Motor neuron (in vitro differentiated cells): ENCODE measurements at regions not wholly inside any gene's neighbourhood (a gene's known extent, or its start where the extent isn't known, plus 50 kb on each side); places are given as distances from the start of the nearest gene placed in this dataset.
"Not testable (repeated sequence)": the region's sequence is repeated elsewhere in the genome, so short reads cannot be mapped to it uniquely, and the experiment has no call there.

Experiments used
- ATAC-seq, 8 experiments: fragments of 200-7000 bp; cut with Tn5 transposase; replicated peaks in 6 of 8; 2 replicates each; pipeline ENCODE4 v1.8.0; 2021; ENCODE audit warnings: mild to moderate bottlenecking in 8 of 8, moderate library complexity in 8 of 8
- H3K27ac ChIP-seq, 2 donors: fragments of 250-450 bp; sonication (Bioruptor Pico); 2 replicates each; pipeline ENCODE4 v1.9.0; 2021; ENCODE audit warnings: antibody characterized with exemption in 2 of 2, mild to moderate bottlenecking in 2 of 2, moderate library complexity in 1 of 2
- H3K4me1 ChIP-seq, 2 donors: fragments of 250-450 bp; sonication (Bioruptor Pico); replicated peaks in 1 of 2; 2 replicates each; pipeline ENCODE4 v1.6.1; 2021; ENCODE audit warnings: antibody characterized with exemption in 2 of 2, mild to moderate bottlenecking in 2 of 2, moderate library complexity in 1 of 2
- H3K4me3 ChIP-seq, 5 donors: fragments of 250-450 bp; sonication (Bioruptor Pico); 2 replicates each; pipeline ENCODE4 v1.9.0; 2021; ENCODE audit warnings: antibody characterized with exemption in 5 of 5, mild to moderate bottlenecking in 5 of 5, moderate library complexity in 4 of 5
- WGBS, 10 experiments: fragments of 450-650 bp; shearing (Covaris generic); methylation state at CpG; one replicate each; pipeline ENCODE4 v1.0.0; 2022; 5-methylcytosine and 5-hydroxymethylcytosine counted together
- in situ Hi-C, 9 experiments: fragments of 400-800 bp; cut with MboI; loops; one replicate each; pipeline ENCODE4 v1.15.0; 2021; ENCODE audit warnings: low sequenced_read_pairs in 9 of 9, low pct_unique_long_range_greater_than_20kb in 2 of 9; ENCODE audit not compliant: unreplicated experiment in 9 of 9

GRCh38 chr12:42030588-42030987, 114.1 kb downstream of the GXYLT1 start:
- Histone ChIP-seq H3K4me3 (no peak overlapping the region), H3K27ac (no peak overlapping the region), H3K4me1 (no peaks in the 10 kb centered on the region)
- in situ Hi-C loops, result loop anchor here in 1 of 9 experiments (25.0 kb wide), 1 partner anchor 743 kb away; no protein-coding TSS in a partner anchor
- ATAC-seq, result no peak
- WGBS, 10 experiments, result 67 to 100% (median 96%) methylated on average over 1 to 6 of the region's 6 CpGs; no CpG with 5 or more reads in 2 of the 10 experiments

GRCh38 chr12:42027546-42027945, 117.1 kb downstream of the GXYLT1 start:
- peak in 2 of 8 experiments; percentile 33 to 73 for ATAC-seq
- H3K27ac ChIP-seq, result no peak overlapping the region
- peaks cover 0 to 7% of the 10 kb centered on the region in 2 donors for H3K4me1 ChIP-seq
- no peak overlapping the region for H3K4me3 ChIP-seq
- WGBS, 10 experiments, result 36 to 100% (median 81%) methylated on average over 3 to 5 of the region's 5 CpGs; no CpG with 5 or more reads in 2 of the 10 experiments
- in situ Hi-C loops, result loop anchor here in 2 of 9 experiments (10.0 to 25.0 kb wide), 2 partner anchors 740 to 753 kb away; no protein-coding TSS in a partner anchor

- WGBS, 10 experiments, result 0 to 51% (median 28%) methylated on average over 1 to 3 of the region's 3 CpGs; no CpG with 5 or more reads in 2 of the 10 experiments
- no peak for ATAC-seq
- in situ Hi-C loops, result loop anchor here in 5 of 9 experiments (10.0 to 25.0 kb wide), 4 partner anchors 512 to 762 kb away; no protein-coding TSS in a partner anchor
- Histone ChIP-seq H3K4me3 (no peak overlapping the region), H3K27ac (no peak overlapping the region), H3K4me1 (peaks cover 3 to 7% of the 10 kb centered on the region in 2 donors)
These were observed 120.2 kb downstream of the GXYLT1 start for GRCh38 chr12:42024495-42024830.

DNA sequence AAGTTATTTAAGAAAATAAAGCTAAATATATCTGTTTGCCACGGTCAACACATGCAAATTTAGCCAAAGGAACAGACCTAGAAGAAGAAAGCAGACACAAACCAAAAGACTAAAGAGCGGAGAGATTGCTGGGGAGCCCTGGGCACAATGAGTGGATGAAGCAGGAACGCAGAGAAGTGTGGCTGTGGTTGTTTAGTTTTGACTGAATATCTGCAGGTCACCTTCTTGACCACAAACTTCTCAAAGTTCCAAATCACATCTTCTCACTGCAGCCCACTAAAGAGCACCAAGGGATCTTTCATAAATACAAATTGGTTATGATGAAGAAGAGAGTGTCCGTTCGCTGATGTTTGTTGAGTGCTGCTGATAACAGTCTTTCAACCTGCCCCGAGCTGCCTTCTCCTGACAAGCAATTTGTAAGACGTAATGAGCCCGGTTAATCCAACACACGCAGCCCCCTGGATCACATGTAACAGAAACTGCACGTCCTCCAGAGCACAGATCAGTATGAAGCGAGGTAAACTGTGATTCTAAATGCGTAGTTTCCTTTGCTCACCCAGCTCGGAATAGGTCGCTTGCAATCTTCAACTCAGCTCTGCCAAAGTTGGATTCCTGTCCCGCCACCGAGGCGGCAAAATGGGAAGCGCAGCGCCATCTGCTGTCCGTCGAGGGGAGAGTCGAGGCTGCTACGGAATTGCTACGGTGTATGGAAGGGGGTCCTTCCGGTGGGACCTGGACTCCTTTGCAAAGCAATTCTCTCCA, 120.8 kb downstream of the GXYLT1 start:
- Histone ChIP-seq H3K27ac (no peak overlapping the region), H3K4me1 (peaks cover 3 to 7% of the 10 kb centered on the region in 2 donors), H3K4me3 (no peak overlapping the region)
- WGBS, 10 experiments, result 4 to 100% (median 26%) methylated on average over 1 to 16 of the region's 25 CpGs
- peak; percentile 87 to 100 (median 92) for ATAC-seq
- in situ Hi-C loops, result loop anchor here in 5 of 9 experiments (10.0 to 25.0 kb wide), 4 partner anchors 512 to 762 kb away; no protein-coding TSS in a partner anchor

GRCh38 chr12:42021937-42022336, 122.7 kb downstream of the GXYLT1 start:
- not testable (repeated sequence) for H3K27ac ChIP-seq, ATAC-seq, H3K4me1 ChIP-seq, H3K4me3 ChIP-seq
- in situ Hi-C loops, result loop anchor here in 5 of 9 experiments (10.0 to 25.0 kb wide), 4 partner anchors 510 to 760 kb away; no protein-coding TSS in a partner anchor
- 83 to 100% (median 98%) methylated on average over 1 to 9 of the region's 9 CpGs; no CpG with 5 or more reads in 7 of the 10 experiments for WGBS, 10 experiments

GRCh38 chr12:42021469-42021868, 123.2 kb downstream of the GXYLT1 start:
- Histone ChIP-seq H3K27ac (no peak overlapping the region), H3K4me3 (no peak overlapping the region), H3K4me1 (peaks cover 3 to 7% of the 10 kb centered on the region in 2 donors)
- ATAC-seq, result no peak
- in situ Hi-C loops, result loop anchor here in 5 of 9 experiments (10.0 to 25.0 kb wide), 4 partner anchors 509 to 759 kb away; no protein-coding TSS in a partner anchor
- 64 to 100% (median 80%) methylated on average over 1 to 3 of the region's 4 CpGs; no CpG with 5 or more reads in 1 of the 10 experiments for WGBS, 10 experiments

DNA sequence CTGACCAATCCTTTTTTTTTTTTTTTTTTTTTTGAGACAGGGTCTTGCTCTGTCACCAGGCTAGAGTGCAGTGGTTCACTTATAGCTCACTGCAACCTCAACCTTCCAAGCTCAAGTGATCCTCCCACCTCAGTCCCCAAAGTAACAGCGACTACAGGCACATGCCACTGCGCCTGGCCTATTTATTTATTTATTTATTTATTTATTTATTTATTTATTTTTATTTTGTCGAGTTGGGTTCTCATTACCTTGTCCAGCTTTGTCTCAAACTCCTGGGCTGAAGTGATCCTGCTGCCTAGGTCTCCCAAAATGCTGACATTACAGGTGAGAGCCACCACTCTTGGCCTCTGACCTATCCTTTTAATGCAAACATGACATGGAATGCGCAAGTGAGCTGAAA, 124.4 kb downstream of the GXYLT1 start:
- peaks cover 3 to 7% of the 10 kb centered on the region in 2 donors for H3K4me1 ChIP-seq
- WGBS, 10 experiments, result 49 to 100% (median 91%) methylated on average over 1 to 4 of the region's 4 CpGs
- in situ Hi-C loops, result loop anchor here in 5 of 9 experiments (10.0 to 25.0 kb wide), 4 partner anchors 508 to 758 kb away; no protein-coding TSS in a partner anchor
- no peak overlapping the region for H3K4me3 ChIP-seq
- no peak overlapping the region for H3K27ac ChIP-seq
- no peak for ATAC-seq

- 6 to 50% (median 17%) methylated on average over 1 to 3 of the region's 3 CpGs; no CpG with 5 or more reads in 2 of the 10 experiments for WGBS, 10 experiments
- Histone ChIP-seq H3K4me3 (no peak overlapping the region), H3K27ac (no peak overlapping the region), H3K4me1 (peaks cover 3 to 7% of the 10 kb centered on the region in 2 donors)
- in situ Hi-C loops, result loop anchor here in 5 of 9 experiments (10.0 to 25.0 kb wide), 4 partner anchors 507 to 757 kb away; no protein-coding TSS in a partner anchor
- ATAC-seq, result no peak
These were observed 124.9 kb downstream of the GXYLT1 start for GRCh38 chr12:42019746-42020145.

DNA sequence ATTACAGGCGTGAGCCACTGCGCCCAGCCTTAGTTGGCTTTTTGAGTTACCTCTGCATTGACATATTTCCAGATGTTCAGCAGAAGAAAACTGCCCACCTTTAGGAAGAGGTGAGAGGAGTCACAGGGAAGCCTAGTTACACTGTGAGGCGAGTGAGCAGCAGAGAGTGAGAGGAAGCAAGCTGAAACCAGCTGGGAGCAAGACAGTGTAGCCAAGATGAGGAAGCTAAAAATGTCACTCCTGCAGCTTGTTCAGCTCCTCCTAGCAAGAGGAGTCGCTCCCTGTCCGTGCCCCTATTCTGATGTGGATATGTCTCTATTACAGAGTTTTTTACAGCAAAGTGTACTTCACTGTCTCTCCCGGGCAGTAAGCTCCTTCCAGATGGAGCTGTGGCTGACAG, 127.6 kb downstream of the GXYLT1 start:
- H3K4me3 ChIP-seq, result no peak overlapping the region
- peak in 1 of 8 experiments; percentile 38 for ATAC-seq
- in situ Hi-C loops, result loop anchor here in 4 of 9 experiments (25.0 kb wide), 3 partner anchors 505 to 755 kb away; no protein-coding TSS in a partner anchor
- H3K27ac ChIP-seq, result no peak overlapping the region
- 10 to 100% (median 90%) methylated on average over 1 to 4 of the region's 6 CpGs; no CpG with 5 or more reads in 1 of the 10 experiments for WGBS, 10 experiments
- H3K4me1 ChIP-seq, result peaks cover 7 to 8% of the 10 kb centered on the region in 2 donors

GRCh38 chr12:42015051-42015461, 129.6 kb downstream of the GXYLT1 start:
- Histone ChIP-seq H3K4me1 (peaks cover 6 to 20% of the 10 kb centered on the region in 2 donors), H3K27ac (no peak overlapping the region), H3K4me3 (no peak overlapping the region)
- in situ Hi-C loops, result loop anchor here in 4 of 9 experiments (25.0 kb wide), 3 partner anchors 503 to 753 kb away; no protein-coding TSS in a partner anchor
- no peak for ATAC-seq

DNA sequence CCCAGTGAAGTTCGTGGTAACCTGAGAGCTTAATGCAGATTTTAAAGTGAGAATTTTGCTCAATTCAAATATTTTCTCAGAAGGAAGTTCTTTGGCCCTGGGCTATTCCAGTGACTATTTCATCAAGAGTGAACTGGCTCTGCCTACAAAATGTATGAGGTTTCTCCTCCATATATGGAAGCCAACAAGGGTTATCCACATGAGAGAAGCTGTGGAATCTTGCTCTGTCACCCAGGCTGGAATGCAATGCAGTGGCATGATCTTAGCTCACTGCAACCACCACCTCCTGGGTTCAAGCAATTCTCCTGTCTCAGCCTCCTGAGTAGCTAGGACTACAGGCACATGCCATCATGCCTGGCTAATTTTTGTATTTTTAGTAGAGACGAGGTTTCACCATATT, 132.2 kb downstream of the GXYLT1 start:
- in situ Hi-C loops, result loop anchor here in 4 of 9 experiments (25.0 kb wide), 3 partner anchors 500 to 750 kb away; no protein-coding TSS in a partner anchor
- not testable (repeated sequence) for H3K4me3 ChIP-seq, H3K27ac ChIP-seq
- peak in 3 of 8 experiments; percentile 90 to 95 (median 94) for ATAC-seq
- WGBS, 10 experiments, result 14 to 100% (median 90%) methylated on average over 1 to 2 of the region's 2 CpGs; no CpG with 5 or more reads in 5 of the 10 experiments
- H3K4me1 ChIP-seq, result peaks cover 4 to 21% of the 10 kb centered on the region in 2 donors

DNA sequence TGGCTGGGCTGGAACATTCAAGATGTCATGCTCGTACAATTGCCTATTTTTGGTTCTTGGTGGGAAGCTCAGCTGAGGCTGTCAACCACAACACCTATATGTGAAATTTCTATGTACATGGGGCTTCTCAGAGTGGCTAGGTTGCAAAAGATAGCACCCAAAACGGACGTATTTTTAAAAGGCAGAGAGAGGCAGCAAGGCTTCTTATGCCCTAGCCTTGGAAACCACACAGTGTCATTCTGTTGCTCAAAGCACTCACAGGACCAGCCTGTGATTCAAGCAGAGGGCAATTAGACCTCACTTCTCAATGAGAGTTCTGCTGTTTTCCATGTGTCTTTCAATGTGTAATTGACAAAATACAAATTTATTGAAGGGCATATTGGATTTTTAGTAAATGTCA, 134.0 kb downstream of the GXYLT1 start:
- Histone ChIP-seq H3K4me1 (peaks cover 4 to 21% of the 10 kb centered on the region in 2 donors), H3K4me3 (no peak overlapping the region), H3K27ac (no peak overlapping the region)
- WGBS, 10 experiments, result 6 to 100% (median 83%) methylated on average over 1 to 3 of the region's 3 CpGs; no CpG with 5 or more reads in 4 of the 10 experiments
- in situ Hi-C loops, result loop anchor here in 4 of 9 experiments (25.0 kb wide), 3 partner anchors 498 to 748 kb away; no protein-coding TSS in a partner anchor
- ATAC-seq, result no peak

DNA sequence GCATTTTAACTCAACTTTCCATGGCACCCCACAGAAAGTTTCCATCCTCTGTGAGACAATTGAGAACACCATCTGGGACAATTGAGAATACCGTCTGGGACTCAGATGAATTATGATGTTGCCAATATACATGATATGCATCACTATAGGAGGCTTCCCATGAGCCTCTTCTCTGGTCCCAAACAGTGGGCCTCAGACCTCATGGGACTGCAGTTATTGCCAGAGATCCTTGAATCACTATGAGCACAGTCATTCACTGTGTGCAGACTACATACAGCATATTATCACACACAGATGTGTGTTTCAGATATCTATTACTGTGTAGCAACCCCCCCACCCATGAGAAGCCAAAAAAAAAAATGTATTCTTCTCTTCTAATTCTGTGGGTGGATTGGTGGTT, 134.4 kb downstream of the GXYLT1 start:
- peaks cover 4 to 21% of the 10 kb centered on the region in 2 donors for H3K4me1 ChIP-seq
- in situ Hi-C loops, result loop anchor here in 4 of 9 experiments (25.0 kb wide), 3 partner anchors 498 to 748 kb away; no protein-coding TSS in a partner anchor
- WGBS, 10 experiments, result 0 to 50% (median 20%) methylated on average over 1 of the region's 1 CpG; no CpG with 5 or more reads in 6 of the 10 experiments
- H3K4me3 ChIP-seq, result no peak overlapping the region
- peak in 3 of 8 experiments; percentile 47 to 56 (median 53) for ATAC-seq
- H3K27ac ChIP-seq, result no peak overlapping the region
